Psoas muscle (tissue), 7 donors: ENCODE measurements at regions not wholly inside any gene's neighbourhood (a gene's known extent, or its start where the extent isn't known, plus 50 kb on each side); places are given as distances from the start of the nearest gene placed in this dataset.

Experiments used
- ATAC-seq, 4 donors: fragments of 200-7000 bp; cut with Tn5 transposase; one replicate each; pipeline ENCODE4 v1.9.1; 2020; ENCODE audit warnings: moderate library complexity in 3 of 4, mild to moderate bottlenecking in 2 of 4
- DNase-seq, 2 donors: peaks; one replicate each; pipeline ENCODE4 v3.0.0-alpha.2; 2020
- H3K27ac ChIP-seq: fragments of 200-600 bp; one replicate; pipeline ENCODE4 v1.8.0; 2022
- H3K27me3 ChIP-seq, 3 donors: fragments of 200-600 bp in 1 of 3; one replicate each; pipeline versions ENCODE4 v1.6.1 to v1.8.0; 2013 to 2022; ENCODE audit warnings: low read length in 2 of 3, mild to moderate bottlenecking in 2 of 3, moderate library complexity in 1 of 3; ENCODE audit not compliant: insufficient read depth in 3 of 3
- H3K36me3 ChIP-seq, 2 donors: fragments of 200-600 bp in 1 of 2; one replicate each; pipeline versions ENCODE4 v1.6.1 to v1.8.0; 2013 to 2022; ENCODE audit warnings: low read depth in 1 of 2, mild to moderate bottlenecking in 1 of 2, moderate library complexity in 1 of 2; ENCODE audit not compliant: insufficient read depth in 1 of 2
- H3K4me1 ChIP-seq: fragments of 200-600 bp; one replicate; pipeline ENCODE4 v1.8.0; 2022
- H3K4me3 ChIP-seq: fragments of 200-600 bp; one replicate; pipeline ENCODE4 v1.8.0; 2022; ENCODE audit warnings: mild to moderate bottlenecking
- H3K9me3 ChIP-seq: fragments of 200-600 bp; one replicate; pipeline ENCODE4 v1.8.0; 2022
- CTCF ChIP-seq: fragments of 200-600 bp; IDR thresholded peaks from one replicate; pipeline ENCODE4 v1.8.0; 2022; ENCODE audit warnings: antibody characterized with exemption
- WGBS, 3 donors: extraction: QIAGEN DNeasy Blood & Tissue Kit; methylation state at CpG; one replicate each; pipeline versions ENCODE4 v1.1.6 to v1.1.7; 2013; 5-methylcytosine and 5-hydroxymethylcytosine counted together
- intact Hi-C, 2 donors: fragments of 100-400 bp; cut with DNase I; formaldehyde crosslinking; loops; one replicate each; pipeline versions ENCODE4 v1.11.0 to v1.14.2; 2022
- donor health status: healthy with polysubstance abuse.
- donor health status: DM: no; HTN: no; CAD: no; lungs with moderate emphysema.
- donor health status: Bipolar disorder and iron deficiency.
- donor health status: healthy.
- donor health status: DM: yes; HTN: yes; CAD: no.
- donor health status: DM: no; HTN: no; CAD: no.
- donor health status: DM: yes; HTN: yes; CAD: no.

DNA sequence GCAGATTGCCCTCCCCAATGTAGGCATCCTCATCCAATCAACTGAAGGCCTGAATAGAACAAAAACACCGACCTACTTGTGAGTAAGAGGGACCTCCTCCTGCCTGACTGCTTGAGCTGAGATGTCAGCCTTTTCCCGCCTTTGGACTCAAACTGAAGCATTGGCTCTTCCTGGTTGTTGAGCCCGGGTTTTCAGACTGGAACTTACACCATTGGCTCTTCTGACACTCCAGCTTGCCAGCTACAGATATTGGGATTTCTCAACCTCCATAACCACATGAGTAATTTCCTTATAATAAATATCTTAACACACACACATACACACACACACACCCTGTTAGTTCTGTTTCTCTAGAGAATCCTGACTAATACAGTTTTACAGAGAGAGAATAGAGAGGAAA, 173.4 kb upstream of the NTF3 start:
- 47 to 53% (median 49%) methylated on average over 3 of the region's 3 CpGs for WGBS, 3 donors
- intact Hi-C loops: no loop called here
- peak in 1 of 4 donors; percentile 41 for ATAC-seq
- H3K36me3 ChIP-seq: no peaks in the 10 kb centered on the region
- no peaks in the 10 kb centered on the region for H3K4me1 ChIP-seq
- no peak for TF ChIP-seq CTCF
- no peak for DNase-seq
- no peaks in the 10 kb centered on the region for H3K27me3 ChIP-seq
- no peaks in the 10 kb centered on the region for H3K9me3 ChIP-seq
- no peak overlapping the region for H3K27ac ChIP-seq
- no peak overlapping the region for H3K4me3 ChIP-seq

GRCh38 chr12:5258926-5259325, 173.0 kb upstream of the NTF3 start:
- ATAC-seq (no peak), DNase-seq (no peak)
- H3K9me3 ChIP-seq: no peaks in the 10 kb centered on the region
- no peak overlapping the region for H3K27ac ChIP-seq
- 76 to 77% (median 76%) methylated on average over 6 of the region's 6 CpGs for WGBS, 3 donors
- no peak for TF ChIP-seq CTCF
- intact Hi-C loops: no loop called here
- no peaks in the 10 kb centered on the region for H3K27me3 ChIP-seq
- no peaks in the 10 kb centered on the region for H3K36me3 ChIP-seq
- no peaks in the 10 kb centered on the region for H3K4me1 ChIP-seq
- no peak overlapping the region for H3K4me3 ChIP-seq

- no peaks in the 10 kb centered on the region for H3K4me1 ChIP-seq
- intact Hi-C loops: no loop called here
- DNase-seq (no peak), ATAC-seq (no peak)
- H3K4me3 ChIP-seq: no peak overlapping the region
- H3K36me3 ChIP-seq: no peaks in the 10 kb centered on the region
- H3K9me3 ChIP-seq: no peaks in the 10 kb centered on the region
- 52 to 72% (median 57%) methylated on average over 4 of the region's 4 CpGs for WGBS, 3 donors
- H3K27me3 ChIP-seq: no peaks in the 10 kb centered on the region
- H3K27ac ChIP-seq: no peak overlapping the region
- TF ChIP-seq CTCF: no peak
Observed at GRCh38 chr12:5259523-5259922, 172.4 kb upstream of the NTF3 start.

DNA sequence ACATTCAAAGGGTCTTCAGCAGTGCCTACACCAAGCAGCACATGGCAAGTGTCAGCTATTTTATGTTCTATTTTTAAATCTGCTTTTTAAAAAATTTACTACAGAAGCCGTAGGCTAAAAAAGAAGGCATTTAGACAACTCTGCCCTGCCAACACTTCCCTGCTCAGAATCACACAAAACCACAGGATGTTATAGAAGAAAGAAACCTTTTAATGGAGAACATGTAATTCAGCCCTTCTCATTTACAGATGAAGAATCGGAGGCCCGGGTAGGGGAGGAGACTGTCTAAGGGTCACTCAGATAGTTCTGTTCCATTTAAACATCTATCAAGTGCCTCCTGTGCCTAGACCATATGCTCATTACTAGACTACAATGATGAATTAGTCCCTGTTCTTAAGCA, 171.8 kb upstream of the NTF3 start:
- Histone ChIP-seq H3K36me3 (no peaks in the 10 kb centered on the region), H3K4me1 (no peaks in the 10 kb centered on the region), H3K27me3 (no peaks in the 10 kb centered on the region), H3K4me3 (no peak overlapping the region), H3K27ac (no peak overlapping the region), H3K9me3 (no peaks in the 10 kb centered on the region)
- DNase-seq (no peak), ATAC-seq (no peak)
- 40 to 55% (median 48%) methylated on average over 3 of the region's 3 CpGs for WGBS, 3 donors
- intact Hi-C loops: no loop called here
- TF ChIP-seq CTCF: no peak

GRCh38 chr12:5260591-5261086, 171.3 kb upstream of the NTF3 start:
- Histone ChIP-seq H3K27ac (no peak overlapping the region), H3K9me3 (no peaks in the 10 kb centered on the region), H3K4me3 (no peak overlapping the region), H3K27me3 (no peaks in the 10 kb centered on the region), H3K4me1 (no peaks in the 10 kb centered on the region), H3K36me3 (no peaks in the 10 kb centered on the region)
- DNase-seq: no peak
- intact Hi-C loops: no loop called here
- no peak for ATAC-seq
- no peak for TF ChIP-seq CTCF
- WGBS, 3 donors: 61 to 68% (median 67%) methylated on average over 1 of the region's 1 CpG
